Neural progenitor cell (in vitro differentiated cells): ENCODE measurements at regions not wholly inside any gene's neighbourhood (a gene's known extent, or its start where the extent isn't known, plus 50 kb on each side); places are given as distances from the start of the nearest gene placed in this dataset.

ENCODE experiments used
- DNase-seq: peaks from one replicate; pipeline ENCODE4 v3.0.0-alpha.2; 2016; ENCODE audit warnings: low spot score
- H2AFZ ChIP-seq: fragments of 200-600 bp; sonication (generic); replicated peaks from 2 replicates; pipeline ENCODE4 v1.6.1; 2016; ENCODE audit warnings: antibody characterized with exemption
- H3F3A ChIP-seq: fragments of 200-600 bp; sonication (generic); 2 replicates; pipeline ENCODE4 v1.6.1; 2016; ENCODE audit warnings: antibody characterized with exemption, low read depth
- H3K27ac ChIP-seq: fragments of 200-600 bp; sonication (generic); 2 replicates; pipeline ENCODE4 v1.5.1; 2016; ENCODE audit warnings: mild to moderate bottlenecking
- H3K27me3 ChIP-seq: fragments of 200-600 bp; sonication (generic); 2 replicates; pipeline ENCODE4 v1.6.1; 2016; ENCODE audit warnings: mild to moderate bottlenecking, moderate library complexity
- H3K36me3 ChIP-seq: fragments of 200-600 bp; sonication (generic); 2 replicates; pipeline ENCODE4 v1.5.1; 2016
- H3K4me1 ChIP-seq: fragments of 200-600 bp; sonication (generic); 2 replicates; pipeline ENCODE4 v1.6.1; 2016; ENCODE audit warnings: mixed run types
- H3K4me2 ChIP-seq: fragments of 200-600 bp; sonication (generic); 2 replicates; pipeline ENCODE4 v1.6.1; 2016
- H3K4me3 ChIP-seq: fragments of 200-600 bp; sonication (generic); 2 replicates; pipeline ENCODE4 v1.5.1; 2016
- H3K79me2 ChIP-seq: fragments of 200-600 bp; sonication (generic); 2 replicates; pipeline ENCODE4 v1.6.1; 2016; ENCODE audit warnings: low read depth
- H3K9ac ChIP-seq: fragments of 200-600 bp; sonication (generic); 2 replicates; pipeline ENCODE4 v1.6.1; 2016
- H3K9me3 ChIP-seq: fragments of 200-600 bp; sonication (generic); 2 replicates; pipeline ENCODE4 v1.5.1; 2016; ENCODE audit warnings: low read depth
- H4K20me1 ChIP-seq: fragments of 200-600 bp; sonication (generic); 2 replicates; pipeline ENCODE4 v1.6.1; 2016; ENCODE audit warnings: low read depth
- H3K27ac Mint-ChIP-seq: 3 replicates; pipeline ENCODE4 v1.8.0; 2021; ENCODE audit warnings: mixed read lengths
- H3K27me3 Mint-ChIP-seq: 2 replicates; pipeline ENCODE4 v1.8.0; 2022; ENCODE audit warnings: low read depth, mild to moderate bottlenecking, inconsistent platforms, moderate library complexity, mixed read lengths; ENCODE audit not compliant: insufficient read depth
- H3K36me3 Mint-ChIP-seq: 3 replicates; pipeline ENCODE4 v1.8.0; 2021; ENCODE audit warnings: mixed read lengths
- H3K4me1 Mint-ChIP-seq: 3 replicates; pipeline ENCODE4 v1.8.0; 2021; ENCODE audit warnings: mixed read lengths
- H3K4me3 Mint-ChIP-seq: 3 replicates; pipeline ENCODE4 v1.8.0; 2021; ENCODE audit warnings: mild to moderate bottlenecking, moderate library complexity, mixed read lengths
- H3K9me3 Mint-ChIP-seq: 3 replicates; pipeline ENCODE4 v1.8.0; 2020; ENCODE audit warnings: mixed read lengths
- EZH2 ChIP-seq: fragments of 200-600 bp; sonication (generic); IDR thresholded peaks from 2 replicates; pipeline ENCODE4 v1.6.1; 2017; ENCODE audit warnings: antibody characterized with exemption, mild to moderate bottlenecking, moderate library complexity
- EZH2phosphoT487 ChIP-seq: fragments of 200-600 bp; sonication (generic); IDR thresholded peaks from 2 replicates; pipeline ENCODE4 v1.6.1; 2017; ENCODE audit warnings: antibody characterized with exemption
- TF ChIP-seq, protein P1 (sequence below): fragments of 200-600 bp; sonication (generic); IDR thresholded peaks from 2 replicates; pipeline ENCODE4 v1.5.1; 2017; ENCODE audit warnings: antibody characterized with exemption, mild to moderate bottlenecking

DNA sequence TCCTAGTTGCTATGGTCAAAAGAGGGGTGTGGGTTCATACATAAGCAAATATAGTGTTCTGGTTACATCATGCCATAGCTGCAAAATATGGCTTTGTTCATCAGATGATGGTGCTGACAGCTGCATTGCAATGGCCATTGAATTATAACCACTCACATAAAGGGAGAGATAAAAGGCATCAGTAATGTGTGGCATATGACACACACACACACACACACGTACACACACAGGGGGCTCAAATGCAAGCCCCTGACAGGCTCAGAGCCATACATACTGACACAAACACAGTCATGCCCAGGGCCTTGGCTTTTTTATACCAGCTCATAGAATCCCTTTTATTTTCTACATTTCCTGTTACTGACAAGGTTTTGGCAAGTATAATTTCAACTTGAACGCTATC is 698.9 kb downstream of the BCL11B start:
- no peaks in the 10 kb centered on the region for H3K4me1 ChIP-seq
- peaks cover 3% of the 10 kb centered on the region for H3K36me3 ChIP-seq
- H3K27ac ChIP-seq: no peak overlapping the region
- peaks cover 9% of the 10 kb centered on the region for H3K27me3 Mint-ChIP-seq
- H3K9me3 ChIP-seq: peaks cover 21% of the 10 kb centered on the region
- H3K4me3 Mint-ChIP-seq: no peak overlapping the region
- TF ChIP-seq EZH2phosphoT487: no peak
- TF ChIP-seq EZH2: no peak
- TF ChIP-seq, protein P1, sequence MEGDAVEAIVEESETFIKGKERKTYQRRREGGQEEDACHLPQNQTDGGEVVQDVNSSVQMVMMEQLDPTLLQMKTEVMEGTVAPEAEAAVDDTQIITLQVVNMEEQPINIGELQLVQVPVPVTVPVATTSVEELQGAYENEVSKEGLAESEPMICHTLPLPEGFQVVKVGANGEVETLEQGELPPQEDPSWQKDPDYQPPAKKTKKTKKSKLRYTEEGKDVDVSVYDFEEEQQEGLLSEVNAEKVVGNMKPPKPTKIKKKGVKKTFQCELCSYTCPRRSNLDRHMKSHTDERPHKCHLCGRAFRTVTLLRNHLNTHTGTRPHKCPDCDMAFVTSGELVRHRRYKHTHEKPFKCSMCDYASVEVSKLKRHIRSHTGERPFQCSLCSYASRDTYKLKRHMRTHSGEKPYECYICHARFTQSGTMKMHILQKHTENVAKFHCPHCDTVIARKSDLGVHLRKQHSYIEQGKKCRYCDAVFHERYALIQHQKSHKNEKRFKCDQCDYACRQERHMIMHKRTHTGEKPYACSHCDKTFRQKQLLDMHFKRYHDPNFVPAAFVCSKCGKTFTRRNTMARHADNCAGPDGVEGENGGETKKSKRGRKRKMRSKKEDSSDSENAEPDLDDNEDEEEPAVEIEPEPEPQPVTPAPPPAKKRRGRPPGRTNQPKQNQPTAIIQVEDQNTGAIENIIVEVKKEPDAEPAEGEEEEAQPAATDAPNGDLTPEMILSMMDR: no peak
- no peak overlapping the region for H3K4me3 ChIP-seq
- no peak overlapping the region for H2AFZ ChIP-seq
- no peaks in the 10 kb centered on the region for H3F3A ChIP-seq
- no peak overlapping the region for H3K9ac ChIP-seq
- H3K27ac Mint-ChIP-seq: no peak overlapping the region
- H3K36me3 Mint-ChIP-seq: no peaks in the 10 kb centered on the region
- no peaks in the 10 kb centered on the region for H3K27me3 ChIP-seq
- no peaks in the 10 kb centered on the region for H3K4me1 Mint-ChIP-seq
- peaks cover 18% of the 10 kb centered on the region for H3K9me3 Mint-ChIP-seq
- H4K20me1 ChIP-seq: no peaks in the 10 kb centered on the region
- DNase-seq: no peak
- no peak overlapping the region for H3K4me2 ChIP-seq
- no peaks in the 10 kb centered on the region for H3K79me2 ChIP-seq

DNA sequence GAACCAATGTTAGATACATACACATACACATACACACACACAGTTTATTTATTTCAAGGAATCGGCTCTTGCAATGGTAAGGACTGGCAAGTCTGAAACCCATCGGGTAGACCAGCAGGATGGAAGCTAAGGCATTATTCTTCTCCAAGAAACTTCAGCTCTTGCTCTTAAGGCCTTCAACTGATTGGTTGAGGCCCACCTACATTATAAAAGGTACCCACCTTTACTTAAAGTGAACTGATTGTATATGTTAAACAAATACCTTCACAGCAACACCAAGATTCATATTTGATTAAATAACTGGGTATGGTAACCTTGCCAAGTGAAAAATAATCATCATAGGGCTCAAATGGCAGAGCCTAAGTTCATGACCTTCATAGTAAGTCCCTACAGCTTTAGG is 695.5 kb downstream of the BCL11B start:
- no peaks in the 10 kb centered on the region for H3K27me3 ChIP-seq
- no peaks in the 10 kb centered on the region for H3F3A ChIP-seq
- Mint-ChIP-seq H3K36me3 (no peaks in the 10 kb centered on the region), H3K27me3 (peaks cover 15% of the 10 kb centered on the region), H3K4me3 (no peak overlapping the region), H3K4me1 (no peaks in the 10 kb centered on the region), H3K9me3 (peaks cover 4% of the 10 kb centered on the region), H3K27ac (no peak overlapping the region)
- no peak overlapping the region for H3K4me2 ChIP-seq
- H3K4me1 ChIP-seq: no peaks in the 10 kb centered on the region
- TF ChIP-seq EZH2phosphoT487 (no peak), EZH2 (no peak)
- TF ChIP-seq, protein P1: no peak
- no peaks in the 10 kb centered on the region for H4K20me1 ChIP-seq
- peaks cover 6% of the 10 kb centered on the region for H3K9me3 ChIP-seq
- peaks cover 3% of the 10 kb centered on the region for H3K36me3 ChIP-seq
- H3K4me3 ChIP-seq: no peak overlapping the region
- H3K27ac ChIP-seq: no peak overlapping the region
- no peak for DNase-seq
- H3K9ac ChIP-seq: no peak overlapping the region
- H2AFZ ChIP-seq: no peak overlapping the region
- no peaks in the 10 kb centered on the region for H3K79me2 ChIP-seq

DNA sequence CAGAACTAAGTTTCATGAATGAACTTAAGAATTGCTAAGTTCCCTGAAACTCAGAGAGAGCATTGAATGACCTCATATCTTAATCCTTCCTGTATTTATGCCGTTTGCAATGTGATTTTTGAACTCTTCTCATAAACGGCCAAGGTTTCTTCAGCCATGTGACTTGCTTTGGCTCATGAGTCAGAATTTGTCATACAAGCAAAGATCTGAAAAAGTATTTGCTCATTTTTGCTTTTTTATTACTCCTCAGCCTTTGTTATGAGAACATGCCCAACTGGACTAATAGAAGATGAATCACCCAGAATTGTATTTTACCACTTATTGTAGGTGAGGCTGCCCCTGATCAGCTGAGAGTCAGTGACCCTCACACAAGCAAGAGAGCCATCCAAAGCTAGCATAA is 693.8 kb downstream of the BCL11B start:
- peaks cover 9% of the 10 kb centered on the region for H3K4me1 Mint-ChIP-seq
- Histone ChIP-seq H3K27me3 (no peaks in the 10 kb centered on the region), H4K20me1 (no peaks in the 10 kb centered on the region), H3K9ac (no peak overlapping the region), H3F3A (no peaks in the 10 kb centered on the region), H2AFZ (no peak overlapping the region), H3K79me2 (no peaks in the 10 kb centered on the region), H3K9me3 (no peaks in the 10 kb centered on the region), H3K4me2 (no peak overlapping the region), H3K27ac (no peak overlapping the region), H3K4me1 (peaks cover 8% of the 10 kb centered on the region), H3K36me3 (no peaks in the 10 kb centered on the region), H3K4me3 (no peak overlapping the region)
- no peak overlapping the region for H3K27ac Mint-ChIP-seq
- peaks cover 15% of the 10 kb centered on the region for H3K27me3 Mint-ChIP-seq
- TF ChIP-seq EZH2phosphoT487: no peak
- TF ChIP-seq EZH2: no peak
- TF ChIP-seq, protein P1: no peak
- no peaks in the 10 kb centered on the region for H3K9me3 Mint-ChIP-seq
- H3K4me3 Mint-ChIP-seq: no peak overlapping the region
- no peak for DNase-seq
- no peaks in the 10 kb centered on the region for H3K36me3 Mint-ChIP-seq
